Right lobe of liver (tissue), 6 donors: ENCODE measurements at regions not wholly inside any gene's neighbourhood (a gene's known extent, or its start where the extent isn't known, plus 50 kb on each side); places are given as distances from the start of the nearest gene placed in this dataset.

Source experiments
- ATAC-seq, 4 donors: fragments of 200-7000 bp; cut with Tn5 transposase; one replicate each; pipeline ENCODE4 v1.9.1; 2020; ENCODE audit warnings: mild to moderate bottlenecking in 4 of 4, moderate library complexity in 4 of 4
- DNase-seq, 3 donors: peaks; one replicate each; pipeline ENCODE4 v3.0.0-alpha.2; 2020
- H3K27ac ChIP-seq, 3 donors: fragments of 200-600 bp; one replicate each; pipeline ENCODE4 v1.8.0; 2022
- H3K27me3 ChIP-seq, 2 donors: fragments of 200-600 bp; one replicate each; pipeline ENCODE4 v1.8.0; 2022
- H3K36me3 ChIP-seq, 4 donors: fragments of 200-600 bp; sonication (generic) in 1 of 4; one replicate each; pipeline versions ENCODE4 v1.5.1 to v1.8.0; 2017 to 2022; ENCODE audit warnings: control low read depth in 1 of 4
- H3K4me1 ChIP-seq, 4 donors: fragments of 200-600 bp; sonication (generic) in 1 of 4; one replicate each; pipeline versions ENCODE4 v1.5.1 to v1.8.0; 2017 to 2022; ENCODE audit warnings: control low read depth in 1 of 4
- H3K4me3 ChIP-seq, 3 donors: fragments of 200-600 bp; one replicate each; pipeline ENCODE4 v1.8.0; 2022
- H3K9me3 ChIP-seq, 4 donors: fragments of 200-600 bp; sonication (generic) in 1 of 4; one replicate each; pipeline versions ENCODE4 v1.5.1 to v1.8.0; 2017 to 2022; ENCODE audit warnings: control low read depth in 1 of 4
- POLR2A ChIP-seq: fragments of 450-650 bp; IDR thresholded peaks from one replicate; pipeline ENCODE4 v1.6.1; 2017; ENCODE audit warnings: antibody characterized with exemption, mild to moderate bottlenecking
- whole genome bisulfite sequencing: methylation state at CpG from one replicate; pipeline ENCODE4 v1.1.6; 2018; ENCODE audit warnings: low coverage, low lambda C conversion rate; ENCODE audit not compliant: insufficient coverage; ENCODE audit errors: missing lambda C conversion rate; 5-methylcytosine and 5-hydroxymethylcytosine counted together
- intact Hi-C, 2 donors: fragments of 100-400 bp; cut with DNase I; formaldehyde crosslinking; loops; one replicate each; pipeline versions ENCODE4 v1.11.2 to v1.14.1; 2022
- TF ChIP-seq, protein P1 (sequence below), 4 donors: fragments of 200-600 bp in 3 of 4; fragments of 450-650 bp in 1 of 4; IDR thresholded peaks; one replicate each; pipeline versions ENCODE4 v1.5.1 to v1.8.0; 2016 to 2022; ENCODE audit warnings: antibody characterized with exemption in 4 of 4, mild to moderate bottlenecking in 2 of 4
- donor health status: DM: no; HTN: yes; CAD: no.
- donor health status: DM: no; HTN: no; CAD: no.
- donor health status: DM: no; HTN: no; CAD: no.
- donor health status: DM: no; HTN: yes; CAD: no.
- donor health status: DM: no; HTN: yes; CAD: no.

GRCh38 chr6:51094271-51094670, 275.6 kb downstream of the TFAP2B start:
- Histone ChIP-seq H3K4me1 (peaks cover 0 to 9% (median 3%) of the 10 kb centered on the region in 4 donors), H3K4me3 (no peak overlapping the region), H3K27ac (no peak overlapping the region), H3K36me3 (no peaks in the 10 kb centered on the region), H3K9me3 (no peaks in the 10 kb centered on the region), H3K27me3 (no peaks in the 10 kb centered on the region)
- 92% methylated on average over 1 of the region's 1 CpG for WGBS
- no peak for TF ChIP-seq POLR2A
- TF ChIP-seq, protein P1, sequence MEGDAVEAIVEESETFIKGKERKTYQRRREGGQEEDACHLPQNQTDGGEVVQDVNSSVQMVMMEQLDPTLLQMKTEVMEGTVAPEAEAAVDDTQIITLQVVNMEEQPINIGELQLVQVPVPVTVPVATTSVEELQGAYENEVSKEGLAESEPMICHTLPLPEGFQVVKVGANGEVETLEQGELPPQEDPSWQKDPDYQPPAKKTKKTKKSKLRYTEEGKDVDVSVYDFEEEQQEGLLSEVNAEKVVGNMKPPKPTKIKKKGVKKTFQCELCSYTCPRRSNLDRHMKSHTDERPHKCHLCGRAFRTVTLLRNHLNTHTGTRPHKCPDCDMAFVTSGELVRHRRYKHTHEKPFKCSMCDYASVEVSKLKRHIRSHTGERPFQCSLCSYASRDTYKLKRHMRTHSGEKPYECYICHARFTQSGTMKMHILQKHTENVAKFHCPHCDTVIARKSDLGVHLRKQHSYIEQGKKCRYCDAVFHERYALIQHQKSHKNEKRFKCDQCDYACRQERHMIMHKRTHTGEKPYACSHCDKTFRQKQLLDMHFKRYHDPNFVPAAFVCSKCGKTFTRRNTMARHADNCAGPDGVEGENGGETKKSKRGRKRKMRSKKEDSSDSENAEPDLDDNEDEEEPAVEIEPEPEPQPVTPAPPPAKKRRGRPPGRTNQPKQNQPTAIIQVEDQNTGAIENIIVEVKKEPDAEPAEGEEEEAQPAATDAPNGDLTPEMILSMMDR (IDR thresholded peaks at IDR 0.05): no peak
- no peak for DNase-seq
- no peak for ATAC-seq
- intact Hi-C loops: no loop called here

DNA sequence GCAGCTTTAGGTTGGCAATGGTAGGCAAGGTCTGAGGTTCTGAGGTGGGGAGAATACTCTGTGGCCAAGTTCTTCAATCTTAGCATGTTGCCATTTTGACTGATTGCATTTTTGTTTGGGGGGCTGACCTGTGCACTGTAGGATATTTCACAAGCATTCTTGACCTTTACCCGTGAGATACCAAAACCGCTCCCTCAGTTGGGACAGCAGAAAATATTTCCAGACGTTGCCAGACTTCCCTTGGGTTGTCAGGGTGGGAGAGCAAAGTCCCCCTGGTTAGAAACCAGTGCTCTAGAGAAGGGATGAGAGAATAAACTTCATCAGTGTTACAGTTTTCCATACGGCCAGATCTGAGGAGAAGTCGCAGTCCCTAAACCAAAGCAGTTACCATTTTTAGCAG, 279.6 kb downstream of the TFAP2B start:
- no peaks in the 10 kb centered on the region for H3K36me3 ChIP-seq
- H3K9me3 ChIP-seq: no peaks in the 10 kb centered on the region
- peak; percentile 65 to 83 (median 74) for ATAC-seq
- H3K27me3 ChIP-seq: no peaks in the 10 kb centered on the region
- peaks cover 0 to 9% (median 3%) of the 10 kb centered on the region in 4 donors for H3K4me1 ChIP-seq
- intact Hi-C loops: no loop called here
- H3K4me3 ChIP-seq: no peak overlapping the region
- no peak overlapping the region for H3K27ac ChIP-seq
- no peak for DNase-seq
- TF ChIP-seq, protein P1 (IDR thresholded peaks at IDR 0.05): no peak
- no peak for TF ChIP-seq POLR2A
- 29% methylated on average over 5 of the region's 5 CpGs for WGBS

GRCh38 chr6:51098791-51099190, 280.1 kb downstream of the TFAP2B start:
- no peak for DNase-seq
- intact Hi-C loops: no loop called here

GRCh38 chr6:51099201-51099600, 280.5 kb downstream of the TFAP2B start:
- Histone ChIP-seq H3K4me3 (no peak overlapping the region), H3K27me3 (no peaks in the 10 kb centered on the region), H3K9me3 (no peaks in the 10 kb centered on the region), H3K4me1 (peaks cover 0 to 9% (median 3%) of the 10 kb centered on the region in 4 donors), H3K27ac (no peak overlapping the region), H3K36me3 (no peaks in the 10 kb centered on the region)
- no peak for ATAC-seq
- intact Hi-C loops: no loop called here
- WGBS: 100% methylated on average over 1 of the region's 2 CpGs
- TF ChIP-seq, protein P1 (IDR thresholded peaks at IDR 0.05): no peak
- TF ChIP-seq POLR2A: no peak
- no peak for DNase-seq

More at GRCh38 chr6:51098791-51099190, 280.1 kb downstream of the TFAP2B start:
- TF ChIP-seq, protein P1 (IDR thresholded peaks at IDR 0.05): no peak
- peak; percentile 14 to 96 (median 20) for ATAC-seq
- H3K36me3 ChIP-seq: no peaks in the 10 kb centered on the region
- H3K27me3 ChIP-seq: no peaks in the 10 kb centered on the region
- no peaks in the 10 kb centered on the region for H3K9me3 ChIP-seq
- H3K27ac ChIP-seq: no peak overlapping the region
- H3K4me3 ChIP-seq: no peak overlapping the region
- H3K4me1 ChIP-seq: peaks cover 0 to 9% (median 3%) of the 10 kb centered on the region in 4 donors

DNA sequence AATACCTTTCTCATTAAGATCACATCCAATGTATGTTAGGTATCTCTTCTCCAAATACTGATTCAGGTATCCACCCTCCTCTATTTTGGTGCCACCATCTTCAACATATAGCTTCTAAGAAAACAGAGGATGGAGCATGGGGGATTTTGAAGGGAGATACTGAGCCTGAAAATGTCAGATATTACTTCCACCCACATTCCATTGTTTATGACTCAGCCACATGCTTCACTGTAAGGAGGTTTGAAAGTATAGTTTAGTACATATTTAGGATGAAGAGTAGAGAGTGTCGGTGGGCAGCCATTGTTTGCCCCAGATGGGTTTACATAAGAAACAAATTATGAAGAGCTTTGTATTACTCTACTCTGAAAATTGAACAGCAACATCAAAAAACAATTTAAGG, 286.7 kb downstream of the TFAP2B start:
- intact Hi-C loops: no loop called here
- no peak overlapping the region for H3K27ac ChIP-seq
- H3K27me3 ChIP-seq: no peaks in the 10 kb centered on the region
- no peaks in the 10 kb centered on the region for H3K4me1 ChIP-seq
- no peaks in the 10 kb centered on the region for H3K9me3 ChIP-seq
- DNase-seq (no peak), ATAC-seq (no peak)
- H3K36me3 ChIP-seq: no peaks in the 10 kb centered on the region
- 88% methylated on average over 1 of the region's 1 CpG for WGBS
- H3K4me3 ChIP-seq: no peak overlapping the region
- TF ChIP-seq POLR2A: no peak
- TF ChIP-seq, protein P1 (IDR thresholded peaks at IDR 0.05): no peak
